HFFc6 (cell line): ENCODE measurements at regions not wholly inside any gene's neighbourhood (a gene's known extent, or its start where the extent isn't known, plus 50 kb on each side); places are given as distances from the start of the nearest gene placed in this dataset.
A peak's percentile ranks its signal among the peaks of the same experiment; 100 is the strongest.

Source experiments
- DNase-seq: peaks from one replicate; pipeline ENCODE4 v3.0.0-alpha.2; 2018
- H3K27ac Mint-ChIP-seq: 2 replicates; pipeline ENCODE4 v1.8.0; 2020; ENCODE audit warnings: mild to moderate bottlenecking, mixed read lengths
- H3K27me3 Mint-ChIP-seq: 2 replicates; pipeline ENCODE4 v1.8.0; 2021; ENCODE audit warnings: mild to moderate bottlenecking, moderate library complexity, mixed read lengths; ENCODE audit not compliant: insufficient read depth
- H3K36me3 Mint-ChIP-seq: 2 replicates; pipeline ENCODE4 v1.8.0; 2021; ENCODE audit warnings: low read depth, mixed read lengths
- H3K4me1 Mint-ChIP-seq: 2 replicates; pipeline ENCODE4 v1.8.0; 2020; ENCODE audit warnings: low read depth, mixed read lengths
- H3K4me3 Mint-ChIP-seq: 2 replicates; pipeline ENCODE4 v1.8.0; 2020; ENCODE audit warnings: mild to moderate bottlenecking, moderate library complexity, mixed read lengths
- H3K9me3 Mint-ChIP-seq: 2 replicates; pipeline ENCODE4 v1.8.0; 2020; ENCODE audit warnings: mild to moderate bottlenecking, mixed read lengths
- CTCF ChIP-seq: fragments of 200-600 bp; sonication (generic); IDR thresholded peaks from 2 replicates; pipeline ENCODE4 v1.5.0; 2021; ENCODE audit warnings: antibody characterized with exemption, mild to moderate bottlenecking

- Mint-ChIP-seq H3K36me3 (no peaks in the 10 kb centered on the region), H3K27ac (no peak overlapping the region), H3K4me3 (no peak overlapping the region), H3K4me1 (peaks cover 10% of the 10 kb centered on the region), H3K27me3 (peaks cover 1% of the 10 kb centered on the region; the same call in 1 of the 2 replicates), H3K9me3 (no peaks in the 10 kb centered on the region)
- no peak for TF ChIP-seq CTCF
- DNase-seq, result no peak
Measured at GRCh38 chr2:64283006-64283570, 138.9 kb upstream of the PELI1 start.

DNA sequence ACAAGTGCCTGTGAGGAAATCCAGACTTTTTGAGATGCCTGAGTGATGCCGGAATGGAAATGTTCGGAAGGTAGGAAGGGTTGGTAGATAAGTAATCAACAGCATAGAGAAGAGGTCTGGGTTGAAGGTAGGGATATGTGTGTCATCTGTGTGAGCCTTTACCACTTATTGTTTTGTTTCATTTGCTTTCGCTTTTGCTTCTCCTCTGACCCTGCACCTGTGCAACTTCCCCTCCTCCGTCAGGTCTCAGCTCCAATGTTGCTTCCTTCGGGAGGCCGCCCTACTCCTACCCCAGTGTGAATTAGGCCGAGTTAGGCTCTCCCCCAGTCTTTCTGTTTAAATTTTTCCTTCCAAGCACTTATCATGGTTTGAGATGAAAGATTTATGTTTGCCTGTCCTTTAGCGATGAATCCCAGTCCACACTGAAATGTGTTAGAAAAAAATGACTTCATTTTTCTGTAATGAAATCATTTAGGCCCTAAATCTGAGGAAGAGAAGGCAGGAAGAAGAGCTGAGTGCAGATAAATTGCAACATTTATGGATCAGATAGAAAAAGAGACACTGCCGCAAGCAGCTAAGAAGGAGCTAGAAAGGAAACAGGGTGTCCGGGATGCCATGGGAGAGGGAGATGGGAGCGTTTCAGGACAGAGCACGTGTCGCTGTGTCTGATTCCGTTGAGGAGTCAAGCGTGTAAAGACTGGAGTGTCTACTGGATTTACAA is 139.6 kb upstream of the PELI1 start:
- no peaks in the 10 kb centered on the region for H3K36me3 Mint-ChIP-seq
- H3K27me3 Mint-ChIP-seq, result peaks cover 1% of the 10 kb centered on the region; the same call in 1 of the 2 replicates
- no peak for DNase-seq
- H3K27ac Mint-ChIP-seq, result no peak overlapping the region
- TF ChIP-seq CTCF, result no peak
- H3K9me3 Mint-ChIP-seq, result no peaks in the 10 kb centered on the region
- H3K4me1 Mint-ChIP-seq, result peaks cover 14% of the 10 kb centered on the region
- H3K4me3 Mint-ChIP-seq, result no peak overlapping the region

- Mint-ChIP-seq H3K9me3 (no peaks in the 10 kb centered on the region), H3K27ac (no peak overlapping the region), H3K4me3 (no peak overlapping the region), H3K27me3 (peaks cover 1% of the 10 kb centered on the region; the same call in 1 of the 2 replicates), H3K4me1 (peaks cover 24% of the 10 kb centered on the region), H3K36me3 (no peaks in the 10 kb centered on the region)
- DNase-seq, result no peak
- TF ChIP-seq CTCF, result no peak
Measured at GRCh38 chr2:64284751-64285150, 140.5 kb upstream of the PELI1 start.

DNA sequence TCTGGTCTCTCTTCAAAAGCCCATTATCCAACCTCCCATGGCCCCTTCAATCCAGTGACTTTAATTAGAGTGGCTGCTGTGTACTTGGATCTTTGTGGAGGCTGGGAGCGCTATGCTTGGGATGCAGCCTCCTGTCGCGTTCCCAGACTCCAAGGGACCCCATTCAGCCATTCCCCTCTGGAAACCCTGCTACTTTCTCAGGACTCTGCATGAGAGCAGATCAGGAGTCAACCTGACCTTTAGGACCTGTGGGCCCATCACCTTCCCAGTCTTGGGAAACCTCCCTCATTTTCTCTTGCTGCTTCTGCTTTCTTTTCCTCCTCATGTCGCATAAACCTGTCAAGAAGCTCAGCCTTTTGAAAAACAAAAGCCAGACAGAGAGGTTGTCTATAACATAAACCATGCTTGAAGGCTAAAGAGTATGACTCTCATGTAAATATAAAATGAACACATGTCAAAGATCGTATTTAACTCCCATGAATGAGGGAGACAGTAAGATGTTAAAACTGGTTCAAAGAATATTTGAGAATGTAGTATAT is 143.1 kb upstream of the PELI1 start:
- no peak overlapping the region for H3K27ac Mint-ChIP-seq
- no peak for TF ChIP-seq CTCF
- peaks cover 41% of the 10 kb centered on the region for H3K4me1 Mint-ChIP-seq
- DNase-seq, result no peak
- H3K9me3 Mint-ChIP-seq, result no peaks in the 10 kb centered on the region
- peaks cover 2% of the 10 kb centered on the region for H3K27me3 Mint-ChIP-seq
- no peaks in the 10 kb centered on the region for H3K36me3 Mint-ChIP-seq
- no peak overlapping the region for H3K4me3 Mint-ChIP-seq

GRCh38 chr2:64288321-64289193 is 144.3 kb upstream of the PELI1 start:
- Mint-ChIP-seq H3K27ac (peak overlapping the region; percentile 80), H3K36me3 (no peaks in the 10 kb centered on the region)
- TF ChIP-seq CTCF, result no peak

More at GRCh38 chr2:64288321-64289193, 144.3 kb upstream of the PELI1 start:
- Mint-ChIP-seq H3K4me3 (peak overlapping the region; percentile 37; the same call in 1 of the 2 replicates), H3K9me3 (no peaks in the 10 kb centered on the region), H3K27me3 (peaks cover 2% of the 10 kb centered on the region), H3K4me1 (peaks cover 41% of the 10 kb centered on the region)
- DNase-seq, result peak; percentile 62
